ENCODE measurements at regions not wholly inside any gene's neighbourhood (a gene's known extent, or its start where the extent isn't known, plus 50 kb on each side); places are given as distances from the start of the nearest gene placed in this dataset.

GRCh38 chr16:54204756-54205155 lies 81.8 kb downstream of the IRX3 start:
- no peak for DNase-seq (ENCODE audit: extremely low read depth, low read depth)
- TF ChIP-seq CTCF (IDR thresholded peaks at IDR 0.05; ENCODE audit: low read depth, low read length, missing control alignments): no peak

GRCh38 chr16:54203851-54204505 lies 82.6 kb downstream of the IRX3 start:
- H3K4me3 ChIP-seq (replicated peaks; ENCODE audit: low read depth, low read length): no peak overlapping the region
- no peak for TF ChIP-seq CTCF (IDR thresholded peaks at IDR 0.05; ENCODE audit: low read depth, low read length, missing control alignments)
- no peak for DNase-seq (ENCODE audit: extremely low read depth, low read depth)

More at GRCh38 chr16:54204756-54205155, 81.8 kb downstream of the IRX3 start:
- H3K4me3 ChIP-seq (replicated peaks; ENCODE audit: low read depth, low read length): no peak overlapping the region

GRCh38 chr16:54203384-54203783 lies 83.2 kb downstream of the IRX3 start:
- no peak overlapping the region for H3K4me3 ChIP-seq (replicated peaks; ENCODE audit: low read depth, low read length)
- DNase-seq (ENCODE audit: extremely low read depth, low read depth): no peak
- no peak for TF ChIP-seq CTCF (IDR thresholded peaks at IDR 0.05; ENCODE audit: low read depth, low read length, missing control alignments)

Measured in HFF-Myc (cell line).